ENCODE measurements at regions not wholly inside any gene's neighbourhood (a gene's known extent, or its start where the extent isn't known, plus 50 kb on each side); places are given as distances from the start of the nearest gene placed in this dataset.

- TF ChIP-seq CTCF (IDR thresholded peaks at IDR 0.05 in 4 of 5, conservative IDR thresholded peaks at IDR 0.05 in 1 of 5) (no peak), POLR2A (IDR thresholded peaks at IDR 0.05) (no peak)
These were observed 512.5 kb upstream of the CDH18 start for GRCh38 chr5:20500546-20500945.
